ENCODE measurements at regions not wholly inside any gene's neighbourhood (a gene's known extent, or its start where the extent isn't known, plus 50 kb on each side); places are given as distances from the start of the nearest gene placed in this dataset.
"Not testable (repeated sequence)": the region's sequence is repeated elsewhere in the genome, so short reads cannot be mapped to it uniquely, and the experiment has no call there.

GRCh38 chr10:90031776-90032175 lies 330.4 kb downstream of the KIF20B start:
- no peak for DNase-seq (ENCODE audit: low spot score)

GRCh38 chr10:90032519-90032918 lies 331.1 kb downstream of the KIF20B start:
- no peak for DNase-seq (ENCODE audit: low spot score)

- not testable (repeated sequence) for DNase-seq (ENCODE audit: low spot score)
These were observed 333.5 kb downstream of the KIF20B start for GRCh38 chr10:90034862-90035261.

DNA sequence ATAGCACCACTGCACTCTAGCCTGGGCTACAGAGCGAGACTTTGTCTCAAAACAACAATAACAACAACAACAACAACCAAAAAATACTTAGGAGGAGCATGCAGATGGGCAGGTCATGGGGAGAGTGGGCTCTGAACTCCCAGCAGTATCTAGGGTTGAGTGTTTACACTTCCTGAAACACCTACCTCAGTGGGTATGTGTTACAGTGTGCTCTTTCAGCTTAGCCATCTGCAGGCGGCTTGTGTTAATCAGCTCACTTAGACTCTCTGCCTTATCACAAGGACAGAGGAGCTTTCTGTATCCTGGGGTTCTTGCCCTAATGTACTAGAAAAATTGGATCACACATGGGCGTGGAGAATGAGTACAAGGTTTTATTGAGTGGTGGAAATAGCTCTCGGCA lies 340.2 kb downstream of the KIF20B start:
- no peak for DNase-seq (ENCODE audit: low spot score)

- DNase-seq (ENCODE audit: low spot score) = no peak
These were observed 340.7 kb downstream of the KIF20B start for GRCh38 chr10:90042075-90042474.

DNA sequence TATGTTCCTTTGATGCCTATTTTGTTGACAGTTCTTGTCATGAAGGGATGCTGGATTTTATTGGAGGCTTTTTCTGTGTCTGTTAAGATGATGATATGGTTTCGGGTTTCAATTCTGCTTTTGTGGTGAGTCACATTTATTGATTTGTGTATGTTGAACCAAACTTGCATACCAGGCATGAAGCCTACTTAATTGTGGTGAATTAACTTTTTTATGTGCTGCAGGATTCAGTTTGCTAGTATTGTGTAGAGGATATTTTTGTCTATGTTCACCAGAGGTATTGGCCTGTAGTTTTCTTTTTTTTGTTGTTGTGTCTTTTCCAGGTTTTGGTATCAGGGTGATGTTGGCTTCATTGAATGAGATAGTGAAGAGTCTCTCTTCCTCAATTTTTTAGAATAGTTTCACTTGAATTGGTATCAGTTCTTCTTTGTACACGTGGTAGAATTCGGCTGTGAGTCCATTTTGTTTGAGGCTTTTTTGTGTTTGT lies 345.9 kb downstream of the KIF20B start:
- no peak for DNase-seq (ENCODE audit: low spot score)

DNA sequence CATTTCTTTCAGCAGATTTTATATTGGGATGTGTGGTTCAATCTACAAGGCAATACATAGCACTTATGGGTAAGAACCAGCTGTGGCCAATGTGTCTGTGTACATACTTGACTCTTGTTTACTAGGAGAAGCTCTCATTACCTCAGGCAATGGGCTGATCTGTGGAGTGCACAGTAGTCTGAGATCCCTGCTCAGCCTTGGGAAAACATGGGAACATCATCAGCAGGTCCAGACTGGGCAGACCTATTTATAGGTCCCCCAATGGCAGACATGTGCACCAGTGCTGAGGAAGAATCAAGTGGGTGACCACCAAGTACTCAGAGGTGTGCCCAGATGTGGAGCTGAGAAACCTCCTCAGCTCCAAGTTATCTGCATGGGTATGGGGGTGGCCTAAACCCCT lies 349.7 kb downstream of the KIF20B start:
- DNase-seq (ENCODE audit: low spot score) = no peak

DNA sequence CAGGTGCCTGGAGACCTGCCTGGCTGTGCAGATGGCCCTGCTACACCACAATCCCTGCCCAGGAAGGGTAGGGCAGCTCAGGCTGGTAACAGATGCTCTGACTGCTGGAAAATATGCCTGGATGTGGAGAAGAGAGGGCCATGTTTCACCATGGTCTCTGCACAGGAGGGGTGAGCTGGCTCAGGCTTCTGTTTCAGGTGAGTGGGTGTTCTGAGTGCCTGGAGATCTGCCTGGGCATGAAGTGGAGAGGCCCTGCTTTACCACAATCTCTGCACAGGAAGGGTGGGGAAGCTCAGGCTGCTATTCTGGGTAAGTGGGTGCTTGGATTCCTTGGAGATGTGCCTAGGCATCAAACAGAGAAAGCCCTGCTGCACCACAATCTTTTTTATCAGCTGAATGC lies 350.1 kb downstream of the KIF20B start:
- DNase-seq (ENCODE audit: low spot score) = no peak

GRCh38 chr10:90062786-90063185 lies 361.4 kb downstream of the KIF20B start:
- DNase-seq (ENCODE audit: low spot score) = no peak

DNA sequence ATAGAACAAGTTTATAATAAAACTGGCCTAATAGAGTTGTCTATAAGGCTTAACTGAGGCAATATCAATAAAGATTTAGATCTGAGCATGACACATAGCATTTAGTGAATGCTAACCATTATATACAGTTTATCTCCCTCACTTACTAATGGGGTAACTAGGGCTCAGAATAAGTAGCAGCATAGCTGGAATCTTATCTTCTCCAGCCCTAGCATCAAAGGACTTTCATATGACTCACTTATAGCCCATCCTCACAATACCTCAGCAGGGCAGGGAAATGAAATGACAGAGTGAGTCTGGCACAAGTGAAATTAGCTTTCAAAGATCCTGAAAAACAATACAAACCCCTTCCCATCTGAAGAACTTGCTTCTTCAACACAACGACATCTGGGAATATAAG lies 362.9 kb downstream of the KIF20B start:
- DNase-seq (ENCODE audit: low spot score) = no peak

DNA sequence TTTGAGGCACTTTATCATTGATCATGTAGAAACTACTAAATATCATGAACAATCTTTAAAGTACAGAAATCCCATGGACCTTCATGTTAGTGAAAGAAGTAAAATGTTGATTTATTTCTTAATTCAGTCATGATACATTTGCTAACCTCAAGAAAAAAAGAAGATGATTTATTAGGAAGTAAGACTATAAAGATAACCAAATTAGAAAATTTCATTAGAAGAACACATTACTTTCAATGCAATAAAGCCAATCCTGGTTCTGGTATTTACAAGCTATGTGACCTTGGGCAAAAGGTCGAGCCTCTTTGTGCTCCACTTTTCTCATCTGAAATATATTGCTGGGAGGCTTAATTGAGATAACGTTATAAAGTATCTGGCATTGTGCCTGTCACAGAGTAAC lies 365.0 kb downstream of the KIF20B start:
- no peak for DNase-seq (ENCODE audit: low spot score)

- no peak for DNase-seq (ENCODE audit: low spot score)
These were observed 374.6 kb downstream of the KIF20B start for GRCh38 chr10:90075995-90076394.

GRCh38 chr10:90079819-90080218 lies 378.4 kb downstream of the KIF20B start:
- no peak for DNase-seq (ENCODE audit: low spot score)

DNA sequence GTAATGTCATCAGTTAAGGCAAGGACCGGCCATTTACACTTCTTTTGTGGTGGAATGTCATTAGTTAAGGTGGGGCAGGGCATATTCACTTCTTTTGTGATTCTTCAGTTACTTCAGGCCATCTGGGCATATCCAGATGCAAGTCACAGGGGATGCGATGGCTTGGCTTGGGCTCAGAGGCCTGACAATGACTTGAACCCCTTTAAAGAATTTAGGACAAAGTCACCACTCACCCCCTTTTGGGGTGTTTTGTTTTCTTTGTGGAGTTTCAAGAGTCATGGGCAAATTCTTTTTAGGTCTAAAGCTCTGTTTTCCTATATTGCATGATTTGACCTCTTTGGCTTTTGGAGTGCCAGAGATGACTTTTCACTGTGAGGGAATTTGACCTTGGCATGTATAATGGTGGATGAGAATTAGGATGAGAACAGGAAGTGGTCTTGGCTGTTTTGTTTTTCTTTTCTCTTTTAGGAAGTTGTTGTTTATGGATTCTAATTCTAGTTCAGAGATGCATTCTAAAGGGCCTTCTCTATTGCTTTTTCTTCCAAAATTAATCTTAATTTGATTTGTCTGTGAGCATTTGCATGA lies 385.3 kb downstream of the KIF20B start:
- not testable (repeated sequence) for DNase-seq (ENCODE audit: low spot score)

GRCh38 chr10:90087197-90088023 lies 386.0 kb downstream of the KIF20B start:
- DNase-seq (ENCODE audit: low spot score) = peak; percentile 9

DNA sequence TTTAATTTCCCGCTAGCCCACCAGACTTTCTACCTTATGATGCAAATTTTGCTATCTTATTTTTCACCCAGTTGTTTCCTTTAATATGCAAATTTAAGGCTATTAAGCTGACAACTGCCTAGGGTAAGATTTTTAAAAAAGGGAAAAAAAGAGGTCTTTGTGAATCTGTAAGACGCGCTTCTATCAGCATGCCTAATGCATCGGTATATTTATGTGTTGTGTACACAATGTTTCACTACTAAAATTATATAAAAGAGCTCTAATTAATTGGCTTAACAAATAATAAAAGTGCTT lies 386.6 kb downstream of the KIF20B start:
- no peak for DNase-seq (ENCODE audit: low spot score)

DNA sequence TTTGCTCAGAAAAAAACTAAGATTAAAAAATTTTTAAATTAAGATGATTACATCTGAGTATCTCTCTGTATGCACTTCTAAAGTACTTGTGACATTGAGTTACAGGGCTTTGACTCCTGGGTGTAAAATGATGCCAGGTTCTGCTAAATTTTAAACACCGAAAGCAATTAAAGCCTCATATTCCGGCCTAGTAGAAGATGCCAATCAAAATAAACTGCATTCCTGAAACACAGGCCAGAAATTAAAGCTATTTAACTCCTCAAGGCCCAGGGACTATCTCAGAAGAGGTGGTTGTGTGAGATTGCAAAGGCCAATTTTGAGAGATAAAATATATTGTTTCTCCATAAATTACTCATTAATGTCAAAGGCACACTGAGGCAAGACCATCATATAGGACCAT lies 388.3 kb downstream of the KIF20B start:
- DNase-seq (ENCODE audit: low spot score) = no peak

GRCh38 chr10:90096196-90096595 lies 394.8 kb downstream of the KIF20B start:
- no peak for DNase-seq (ENCODE audit: low spot score)

- not testable (repeated sequence) for DNase-seq (ENCODE audit: low spot score)
These were observed 406.2 kb downstream of the KIF20B start for GRCh38 chr10:90107581-90107980.

- no peak for DNase-seq (ENCODE audit: low spot score)
These were observed 410.3 kb downstream of the KIF20B start for GRCh38 chr10:90111671-90112070.

DNA sequence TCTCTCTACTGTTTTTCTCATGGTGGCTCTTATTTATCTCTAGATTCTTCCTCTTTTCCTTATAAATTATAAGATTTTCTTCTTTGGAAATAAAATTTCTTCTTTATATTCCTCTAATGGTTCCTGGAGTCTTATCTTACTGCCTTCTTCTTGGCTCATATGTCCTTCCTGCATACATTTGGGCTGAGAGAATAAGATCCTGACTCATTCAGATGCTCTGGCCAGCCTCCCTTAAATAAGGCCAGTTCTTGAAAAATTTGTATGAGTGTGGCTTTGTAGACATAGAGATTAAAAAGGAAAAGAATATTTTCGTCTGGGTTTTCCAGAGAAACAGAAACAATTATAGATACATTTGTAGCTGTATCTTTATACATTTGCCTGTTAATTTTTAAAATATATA lies 411.3 kb downstream of the KIF20B start:
- no peak for DNase-seq (ENCODE audit: low spot score)

- DNase-seq (ENCODE audit: low spot score) = not testable (repeated sequence)
These were observed 417.2 kb downstream of the KIF20B start for GRCh38 chr10:90118567-90118966.

- not testable (repeated sequence) for DNase-seq (ENCODE audit: low spot score)
These were observed 418.4 kb downstream of the KIF20B start for GRCh38 chr10:90119631-90120280.
